ENCODE measurements at regions not wholly inside any gene's neighbourhood (a gene's known extent, or its start where the extent isn't known, plus 50 kb on each side); places are given as distances from the start of the nearest gene placed in this dataset.

- no peak for TF ChIP-seq TAF1 (IDR thresholded peaks at IDR 0.05; ENCODE audit: low read depth, low read length)
- no peak for TF ChIP-seq POLR2A (IDR thresholded peaks at IDR 0.05; ENCODE audit: low read depth, low read length)
- no peak for TF ChIP-seq POLR2AphosphoS5 (IDR thresholded peaks at IDR 0.05; ENCODE audit: low read depth, low read length)
- no peak for TF ChIP-seq PAX5 (IDR thresholded peaks at IDR 0.05; ENCODE audit: insufficient read depth, low read length, severe bottlenecking)
- TF ChIP-seq POU2F2 (IDR thresholded peaks at IDR 0.05; ENCODE audit: low read depth, low read length), result no peak
These were observed 204.2 kb upstream of the GPRIN3 start for GRCh38 chr4:89511776-89512175.

Data from GM12891 (cell line).